GM21515 (cell line): ENCODE measurements at regions not wholly inside any gene's neighbourhood (a gene's known extent, or its start where the extent isn't known, plus 50 kb on each side); places are given as distances from the start of the nearest gene placed in this dataset.

Source experiments
- ATAC-seq: cut with Tn5 transposase; IDR thresholded peaks from one replicate; pipeline ENCODE4 v1.9.1; 2021; ENCODE audit not compliant: unreplicated experiment

DNA sequence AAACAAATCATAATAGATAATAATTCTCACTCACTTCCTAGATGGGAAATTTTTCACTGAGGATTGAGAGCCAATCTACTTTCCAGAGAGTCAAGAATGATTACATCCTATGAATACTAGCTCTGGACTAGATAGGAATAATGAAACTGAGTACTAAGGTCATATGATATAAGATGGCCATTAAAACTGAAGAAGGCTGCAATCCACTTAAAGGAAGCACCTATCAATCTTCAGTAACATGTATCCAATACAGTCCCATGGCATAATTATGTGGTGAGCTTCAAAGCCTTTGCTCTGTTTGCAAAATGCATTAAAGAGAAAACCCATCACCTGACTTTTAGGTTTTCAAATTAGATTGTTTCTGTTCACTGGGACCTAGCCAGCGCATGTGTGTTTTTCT is 398.0 kb upstream of the MEIS1 start:
- ATAC-seq: no peak

DNA sequence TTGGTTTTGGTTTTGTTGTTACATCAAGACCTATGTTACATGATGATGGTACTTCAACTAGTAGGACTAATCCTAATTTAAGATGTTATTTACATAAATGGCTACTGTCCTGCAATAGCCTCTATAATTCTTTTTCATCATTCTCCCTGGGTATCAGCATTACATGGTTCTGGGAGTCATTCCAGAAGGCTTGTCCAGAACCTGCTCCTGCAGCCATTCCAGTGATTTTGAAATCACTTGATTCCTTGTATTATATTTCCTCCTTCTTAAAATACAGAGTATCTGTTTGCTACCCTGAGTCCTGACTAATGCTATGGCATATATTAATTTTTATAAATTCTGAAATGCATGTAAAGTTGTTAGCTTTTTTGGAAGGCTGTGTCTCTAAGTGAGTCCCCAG is 400.5 kb upstream of the MEIS1 start:
- ATAC-seq: no peak

DNA sequence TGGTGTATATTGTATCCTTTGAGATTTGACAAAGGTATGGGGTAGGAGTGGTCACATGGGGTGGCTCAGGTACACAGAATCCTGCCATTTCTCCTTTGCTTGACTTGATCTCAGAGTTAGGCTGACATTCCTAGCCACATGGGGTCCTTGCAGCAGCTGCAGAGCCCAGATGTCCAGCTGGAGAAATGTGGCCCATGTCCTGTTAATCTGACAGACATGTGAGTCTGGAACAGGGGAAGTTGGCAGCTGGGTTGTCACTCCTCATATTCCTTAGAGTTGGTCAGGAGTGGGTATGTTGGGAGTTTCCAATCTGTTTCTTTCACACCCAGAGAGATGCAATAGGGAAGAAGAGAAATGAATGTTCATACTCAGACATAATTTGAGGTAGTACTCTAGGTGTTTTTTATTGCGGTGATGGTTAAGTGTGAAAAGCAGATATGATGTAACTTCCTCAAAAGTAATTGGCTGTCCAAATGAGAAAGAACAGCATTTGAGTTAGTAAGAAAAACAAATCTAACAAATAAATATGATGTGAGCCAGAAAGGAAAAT is 402.6 kb upstream of the MEIS1 start:
- no peak for ATAC-seq

DNA sequence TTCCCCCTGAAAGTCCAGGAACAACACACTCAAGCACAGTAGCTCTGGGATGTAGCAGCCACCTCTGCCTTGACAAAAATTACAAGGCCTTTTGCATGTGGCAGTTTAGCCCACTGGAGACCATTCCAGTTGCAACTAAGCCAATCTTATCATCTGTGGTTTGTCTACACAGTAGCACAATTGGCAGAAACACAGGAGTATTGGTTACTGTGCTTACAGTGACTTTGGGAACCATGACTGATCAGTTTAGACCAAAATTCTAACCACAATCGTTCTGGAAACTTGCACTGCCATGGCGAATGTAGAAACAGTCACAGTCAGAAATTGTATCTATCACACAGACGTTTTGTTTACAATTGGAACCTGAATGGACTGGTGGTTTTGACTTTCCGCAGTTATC is 403.7 kb upstream of the MEIS1 start:
- ATAC-seq: no peak

DNA sequence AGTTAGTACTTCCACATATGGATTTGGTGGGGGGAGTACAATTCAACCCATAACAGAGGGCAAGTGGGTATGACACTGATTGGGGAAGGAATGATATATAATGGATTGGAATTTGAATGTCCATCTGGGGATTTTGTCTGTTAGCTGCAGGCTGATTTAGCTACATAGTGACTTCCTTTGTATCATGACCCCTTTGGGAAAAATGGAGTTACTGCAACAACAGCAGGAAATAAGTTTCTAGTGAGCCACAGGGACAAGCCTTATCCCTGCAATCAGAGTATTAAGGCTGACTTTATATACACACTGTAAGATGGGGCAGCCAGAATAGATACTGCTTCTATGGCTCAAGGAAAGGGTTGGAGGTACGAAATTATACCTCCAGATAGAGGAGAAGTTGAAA is 404.4 kb upstream of the MEIS1 start:
- no peak for ATAC-seq

DNA sequence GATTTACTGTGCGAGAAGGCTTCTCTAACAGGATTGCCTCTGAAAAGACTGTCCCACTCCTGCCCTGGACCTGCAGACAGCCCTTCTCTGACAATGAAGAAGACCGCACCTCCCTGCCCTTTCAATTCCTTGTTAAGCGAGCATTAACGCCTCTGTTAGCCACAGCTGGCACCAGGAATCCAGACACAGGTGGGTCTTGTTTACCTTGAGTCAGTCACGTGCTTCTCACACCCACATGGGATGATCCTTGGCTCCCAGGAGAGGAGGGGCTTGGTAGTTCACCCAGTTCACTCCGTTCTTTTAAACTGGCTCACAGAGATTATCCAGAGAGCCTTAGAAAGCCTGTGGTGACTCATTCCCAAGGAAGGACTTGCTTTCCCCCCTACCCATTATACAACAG is 410.5 kb upstream of the MEIS1 start:
- ATAC-seq: no peak

DNA sequence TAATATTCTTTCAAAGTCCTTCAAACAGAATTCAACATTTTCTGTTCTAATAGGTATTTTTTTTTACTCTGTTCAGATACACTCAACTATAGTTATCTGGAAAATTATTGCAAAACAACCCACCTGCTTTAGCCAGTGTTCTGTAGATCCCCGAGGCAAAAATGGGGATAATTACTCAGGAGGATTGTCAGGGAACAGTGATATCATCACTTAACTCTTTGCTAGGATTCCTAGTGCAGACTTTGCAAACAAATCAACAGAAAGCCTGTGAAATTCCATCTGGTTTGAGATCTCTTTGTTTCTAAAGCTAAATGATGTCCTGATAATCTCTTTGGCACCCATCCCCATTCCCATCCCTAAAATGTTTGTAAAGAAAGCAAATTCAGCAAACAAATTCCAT is 413.6 kb upstream of the MEIS1 start:
- no peak for ATAC-seq

DNA sequence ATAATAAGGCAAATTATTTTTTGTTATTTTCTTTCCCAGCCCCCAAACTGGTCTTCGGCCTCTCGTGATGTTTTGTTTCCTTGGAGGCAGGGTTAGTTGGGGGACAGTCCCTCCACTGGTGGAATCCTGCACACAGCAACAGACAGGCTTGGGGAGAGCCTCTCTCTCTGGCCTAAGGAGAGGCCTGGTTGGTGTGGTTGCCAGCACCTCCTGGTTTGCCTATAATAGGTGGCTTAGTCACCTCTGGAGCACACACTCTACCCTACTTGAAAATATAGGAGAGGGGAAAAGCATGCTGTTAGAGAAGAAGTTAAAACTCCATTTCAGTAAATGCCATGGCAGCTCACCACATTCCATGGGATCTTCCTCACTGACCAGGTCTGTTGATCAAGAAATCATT is 417.2 kb upstream of the MEIS1 start:
- ATAC-seq: no peak

DNA sequence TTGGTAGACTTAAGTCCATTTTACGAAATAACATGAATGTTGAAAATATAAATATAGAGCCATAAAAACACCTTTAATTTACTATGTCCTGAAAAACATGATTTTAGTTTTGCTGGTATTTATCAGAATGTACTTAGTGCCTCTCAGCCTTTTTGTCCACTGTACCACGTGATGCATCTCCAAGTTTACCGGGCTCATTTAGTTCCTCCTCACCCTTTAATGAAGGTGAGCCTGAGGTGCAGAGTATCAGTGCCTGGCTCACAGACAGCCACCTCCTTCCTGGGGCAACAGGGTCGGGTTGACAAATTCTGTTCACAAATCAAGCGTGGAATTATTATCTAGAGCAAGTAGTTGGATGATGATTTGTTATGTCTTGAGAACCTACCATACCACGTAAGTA is 420.5 kb upstream of the MEIS1 start:
- no peak for ATAC-seq

DNA sequence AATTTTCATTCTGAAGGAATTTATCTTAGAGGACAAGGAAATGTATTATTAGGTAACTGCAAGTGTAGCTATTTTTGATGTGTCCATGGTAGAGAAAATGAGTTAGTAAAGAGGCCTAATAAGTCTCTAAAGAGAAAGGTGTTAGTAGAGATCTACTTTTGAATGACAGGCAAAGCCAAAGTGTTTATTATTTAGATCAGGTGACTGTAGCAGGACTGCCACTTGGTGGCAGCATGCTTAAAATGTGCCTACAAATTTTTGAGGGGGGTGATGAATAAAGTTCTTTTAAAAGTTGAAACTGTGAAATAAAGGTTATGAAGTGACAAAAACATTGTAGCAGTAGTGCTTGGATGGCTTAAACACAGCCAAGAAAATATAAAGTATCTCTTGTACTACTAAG is 421.5 kb upstream of the MEIS1 start:
- ATAC-seq: no peak

DNA sequence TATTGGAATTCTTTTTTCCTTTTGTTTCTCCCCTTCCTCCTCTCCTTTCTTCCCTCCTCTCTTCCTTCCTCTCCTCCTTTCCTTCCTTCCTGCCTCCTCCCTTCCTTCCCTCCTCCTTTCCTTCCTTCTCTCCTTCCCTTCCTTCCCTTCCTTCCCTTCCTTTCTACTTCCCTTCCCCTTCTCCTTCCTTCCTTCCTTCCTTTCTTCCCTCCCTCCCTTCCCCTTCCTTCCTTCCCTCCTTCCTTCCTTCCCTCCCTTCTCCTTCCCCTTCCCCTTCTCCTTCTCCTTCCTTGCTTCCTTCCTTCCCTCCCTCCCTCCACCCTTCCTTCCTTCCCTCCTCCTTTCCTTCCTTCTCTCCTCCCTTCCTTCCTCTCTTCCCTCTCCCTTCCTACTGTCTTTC is 431.0 kb upstream of the MEIS1 start:
- no peak for ATAC-seq

DNA sequence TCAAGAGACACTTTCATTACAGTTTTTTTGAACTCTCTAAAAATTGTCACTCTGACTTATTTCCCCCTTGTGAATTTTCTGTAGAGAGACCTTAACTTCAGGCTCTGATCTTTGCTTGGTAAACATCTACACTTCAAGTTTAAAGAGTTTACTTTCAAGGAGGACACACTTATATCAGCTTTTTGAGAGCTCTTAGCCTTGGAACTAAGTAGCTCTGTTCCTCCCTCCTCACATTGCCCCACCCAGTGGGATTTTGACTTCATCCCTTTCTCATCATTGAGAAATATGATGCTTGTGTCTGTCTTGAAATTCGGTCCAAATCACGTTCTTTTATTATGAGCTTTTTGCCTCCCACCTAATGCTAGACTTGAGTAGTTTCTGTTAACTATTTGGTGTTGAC is 433.4 kb upstream of the MEIS1 start:
- ATAC-seq: no peak

DNA sequence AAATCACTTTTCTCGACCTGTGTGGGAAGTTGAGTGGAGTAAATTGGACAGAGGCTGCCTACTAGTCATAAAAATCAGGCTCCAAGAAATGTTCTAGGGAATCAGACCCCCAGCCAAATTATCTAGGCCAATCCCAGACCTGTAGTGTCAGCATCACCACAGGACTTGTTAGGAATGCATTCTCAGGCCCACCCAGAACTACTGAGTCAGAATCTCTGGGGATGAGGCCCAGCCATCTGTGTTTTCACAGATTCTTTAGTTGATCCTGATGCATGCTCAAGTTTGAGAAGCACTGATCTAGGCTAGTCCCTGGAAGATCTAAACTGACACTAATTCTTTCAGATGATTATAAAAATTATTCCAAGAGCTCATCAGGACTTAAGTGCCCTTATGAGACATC is 434.0 kb upstream of the MEIS1 start:
- ATAC-seq: no peak

DNA sequence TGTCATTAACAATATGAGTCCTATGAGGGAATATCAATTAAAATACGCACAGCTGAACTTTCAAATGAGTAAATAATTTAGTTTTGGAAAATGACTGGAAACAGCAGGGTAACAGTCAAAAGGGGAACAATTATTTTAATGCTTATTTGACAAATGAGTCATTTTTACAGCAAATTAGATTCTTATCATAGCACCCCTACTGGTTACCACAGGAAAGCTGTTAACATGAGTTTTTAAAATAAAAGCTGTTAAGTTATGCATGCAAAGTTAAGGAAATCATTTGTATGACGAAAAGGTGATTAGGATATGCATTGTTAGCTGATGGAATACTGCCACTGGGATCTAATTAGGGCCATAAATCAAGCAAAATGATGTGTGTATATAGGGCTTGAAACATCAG is 435.1 kb upstream of the MEIS1 start:
- ATAC-seq: no peak

DNA sequence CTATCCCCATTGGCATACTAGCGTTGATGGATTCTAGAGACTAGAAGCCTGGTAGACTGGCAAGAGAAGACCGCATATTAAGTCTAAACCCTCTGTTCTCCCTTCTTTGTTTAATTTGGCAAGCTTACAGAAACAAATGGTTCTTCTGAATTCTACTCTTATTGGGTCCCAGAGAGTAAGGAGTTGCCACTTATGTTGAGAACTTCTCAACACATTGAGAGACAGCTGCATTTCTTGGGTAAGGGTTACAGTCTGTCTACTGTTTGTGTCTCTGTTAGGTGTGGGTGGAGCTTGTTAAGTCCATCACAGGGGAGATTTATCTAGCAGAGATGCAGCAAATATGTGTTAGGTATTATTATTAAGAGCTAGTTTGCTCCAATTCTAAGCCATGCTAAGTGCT is 435.8 kb upstream of the MEIS1 start:
- ATAC-seq: no peak

DNA sequence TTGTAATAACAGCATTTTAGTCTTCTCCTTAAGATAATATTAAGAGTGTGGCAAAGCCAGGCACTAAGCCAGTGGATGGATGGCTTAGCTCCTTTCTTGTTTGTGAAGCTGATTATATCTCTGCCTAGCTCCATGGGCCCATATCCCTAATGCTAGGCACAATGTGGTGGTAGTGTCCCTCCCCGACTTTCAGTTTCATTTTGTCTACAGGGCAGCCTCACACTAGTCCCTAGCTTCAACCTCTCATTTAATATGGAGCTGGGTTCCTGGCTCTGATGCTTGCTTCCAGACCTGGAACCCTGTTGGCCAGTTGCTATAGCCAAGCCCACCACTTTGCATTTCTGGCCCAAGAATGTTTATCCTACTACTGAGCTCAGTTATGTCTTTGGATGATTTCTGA is 437.0 kb upstream of the MEIS1 start:
- no peak for ATAC-seq

DNA sequence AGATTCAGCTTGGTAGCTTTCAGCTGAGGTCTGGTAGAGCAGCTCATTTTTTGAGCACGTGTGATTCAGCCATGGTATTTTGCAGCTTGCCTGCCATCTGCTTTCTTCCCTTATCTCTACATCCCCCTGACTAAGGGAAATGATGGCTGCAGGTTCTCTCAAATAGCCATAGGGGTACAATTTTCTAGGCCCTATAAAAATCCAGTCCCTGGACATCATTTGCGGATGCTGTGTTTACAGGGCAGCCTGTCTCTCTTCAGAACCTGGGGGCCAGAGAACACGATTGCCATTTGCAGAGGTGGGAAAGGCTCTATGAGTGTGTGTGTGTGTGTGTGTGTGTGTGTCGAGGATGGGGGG is 442.7 kb upstream of the MEIS1 start:
- no peak for ATAC-seq

DNA sequence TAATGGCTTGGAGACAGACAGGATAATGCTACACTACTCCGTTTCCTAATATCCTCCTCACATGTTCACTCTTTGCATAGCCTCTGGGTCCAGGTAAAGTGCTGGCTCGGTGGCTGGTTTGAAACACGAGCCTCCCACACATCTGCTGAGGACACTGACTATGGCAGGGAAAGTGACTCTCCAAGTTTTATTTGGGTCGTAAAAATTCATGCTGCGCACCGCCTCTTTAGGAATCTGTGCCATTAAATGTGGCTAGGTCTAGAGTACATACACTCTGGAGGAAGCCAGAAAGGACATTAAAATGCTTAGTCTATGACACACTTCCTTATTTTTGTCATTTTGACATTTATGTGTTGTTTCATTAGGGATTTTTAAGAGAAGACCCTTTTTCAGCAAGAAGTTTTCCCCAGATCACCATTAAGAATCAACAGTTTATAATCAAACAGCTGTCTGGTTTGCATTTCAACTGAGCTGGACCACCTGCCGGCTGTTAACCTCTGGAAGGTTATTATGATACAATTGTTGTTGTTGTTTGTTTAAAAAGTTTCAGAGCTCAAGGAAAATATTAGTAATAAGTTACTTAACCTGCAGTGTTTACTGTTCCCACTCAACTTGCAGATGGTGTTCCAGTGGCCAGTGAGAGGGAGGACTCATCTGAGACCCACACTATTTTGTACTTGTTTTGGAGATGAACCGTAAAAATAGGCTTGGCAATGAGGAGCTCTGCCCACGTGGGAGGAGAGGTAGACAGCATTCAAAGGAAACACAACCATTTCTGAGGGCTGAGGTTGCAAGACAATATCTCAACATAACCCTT is 443.3 kb upstream of the MEIS1 start:
- no peak for ATAC-seq

DNA sequence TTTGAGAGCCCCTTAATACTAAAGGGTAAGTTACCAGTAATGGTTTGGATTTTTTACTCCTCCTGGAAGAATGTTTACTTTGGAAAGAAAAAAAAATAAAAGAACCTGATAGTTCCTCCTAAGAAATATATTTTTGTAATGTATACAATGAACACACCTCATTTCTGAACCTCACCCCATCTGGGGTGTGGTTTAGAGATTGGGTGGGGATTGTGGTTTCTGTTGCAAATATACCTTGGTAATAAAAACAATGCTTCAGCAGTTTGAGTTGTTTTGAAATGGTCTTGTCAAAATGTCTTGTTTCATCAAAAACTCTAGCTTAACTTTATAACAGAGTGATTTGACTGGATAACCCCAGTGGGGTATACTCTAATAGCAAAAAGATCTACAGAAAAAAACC is 448.9 kb upstream of the MEIS1 start:
- ATAC-seq: no peak

DNA sequence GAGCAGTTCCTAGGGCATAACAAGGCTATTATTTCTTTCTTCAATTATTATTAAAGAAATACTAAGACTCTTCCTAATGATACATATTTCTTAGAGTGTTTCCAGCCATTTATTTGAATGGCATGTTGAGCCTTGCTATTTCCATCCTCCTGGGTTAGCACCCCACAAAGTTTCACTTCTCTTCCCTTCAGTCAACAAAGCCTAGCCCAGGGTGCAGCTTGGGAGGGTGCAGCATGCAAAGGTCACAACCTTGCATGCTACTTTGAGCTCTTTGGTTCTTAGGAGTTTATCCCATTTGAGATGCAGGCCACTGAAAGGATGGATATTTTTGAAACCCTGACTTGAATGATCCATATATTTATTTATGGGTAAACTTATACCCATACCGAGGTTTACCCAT is 454.4 kb upstream of the MEIS1 start:
- no peak for ATAC-seq

DNA sequence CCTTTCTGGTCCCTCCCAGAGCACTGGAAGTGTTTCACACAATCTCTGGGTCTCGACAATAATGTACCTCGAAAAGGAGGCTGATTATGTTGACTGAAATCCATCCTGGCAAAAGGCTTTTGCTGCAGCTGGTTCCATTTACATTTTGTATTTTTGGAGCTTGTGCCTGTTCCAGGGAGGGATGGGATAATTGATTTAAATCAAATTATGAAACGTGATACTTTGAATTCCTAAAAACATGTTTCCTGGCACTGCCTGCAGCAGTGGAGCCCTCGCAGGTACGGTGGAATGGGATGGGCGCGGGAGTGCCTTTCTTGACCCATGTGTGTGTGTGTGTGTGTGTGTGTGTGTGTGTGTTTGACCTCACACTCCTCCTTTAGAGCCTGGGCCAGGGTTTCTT is 455.5 kb upstream of the MEIS1 start:
- ATAC-seq: no peak

DNA sequence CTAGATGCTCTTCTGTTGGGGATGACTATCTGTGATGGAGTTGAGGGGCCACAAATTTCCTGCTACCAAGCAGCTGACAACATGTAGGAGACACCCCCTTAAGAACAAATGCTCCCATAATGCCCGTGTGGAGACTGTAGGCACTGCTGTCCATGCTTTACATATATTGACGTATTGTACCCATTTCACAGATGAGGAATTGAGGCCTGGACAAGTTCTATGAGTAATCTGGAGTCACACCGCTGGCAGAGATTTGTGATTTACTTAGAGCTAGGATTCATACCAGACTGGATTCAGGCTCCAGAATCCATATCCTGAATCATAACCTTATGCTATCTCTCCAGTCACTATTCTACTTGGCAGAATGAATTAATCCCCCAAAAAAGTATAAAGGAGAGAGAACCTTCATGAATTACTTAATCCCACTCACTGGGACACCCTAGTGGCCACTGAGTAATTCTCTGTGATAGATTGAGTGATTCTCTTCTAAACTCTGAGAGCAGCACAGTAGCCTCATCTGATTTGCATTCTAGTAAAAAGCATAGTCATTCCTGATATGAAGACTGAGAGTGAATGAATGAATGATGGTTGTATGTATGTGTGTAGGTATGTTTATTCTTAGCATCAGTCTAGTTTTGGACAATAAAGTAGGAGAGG is 460.7 kb upstream of the MEIS1 start:
- ATAC-seq: no peak

DNA sequence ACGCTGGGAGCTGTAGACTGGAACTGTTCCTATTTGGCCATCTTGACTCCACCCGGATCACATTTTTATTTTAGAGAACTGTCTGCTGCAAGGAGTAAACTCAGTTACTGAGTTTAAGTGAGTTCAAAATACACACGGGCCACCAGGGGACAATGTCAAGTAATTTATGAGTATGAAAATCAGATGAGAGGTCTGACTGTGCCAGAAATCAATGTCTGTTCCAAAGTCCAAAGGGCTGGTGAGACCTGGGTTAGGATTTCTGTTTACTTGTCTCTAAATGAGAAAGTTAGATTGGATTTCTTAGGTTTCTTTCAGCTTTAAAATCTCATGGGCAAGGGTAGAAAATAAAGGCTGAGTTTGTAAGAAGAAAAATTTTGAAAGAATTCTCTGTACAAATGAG is 465.8 kb upstream of the MEIS1 start:
- ATAC-seq: no peak
